H9 (cell line): ENCODE measurements at regions not wholly inside any gene's neighbourhood (a gene's known extent, or its start where the extent isn't known, plus 50 kb on each side); places are given as distances from the start of the nearest gene placed in this dataset.

Source experiments
- DNase-seq: peaks from one replicate; pipeline ENCODE4 v3.0.0-alpha.2; 2017
- H2AFZ ChIP-seq: one replicate; pipeline ENCODE4 v1.6.1; 2013; ENCODE audit warnings: mild to moderate bottlenecking, low read length, control low read depth, moderate library complexity
- H2AK5ac ChIP-seq: 2 replicates; pipeline ENCODE4 v1.6.1; 2013; ENCODE audit warnings: low read length, control low read depth, mixed read lengths; ENCODE audit not compliant: insufficient read length
- H2BK120ac ChIP-seq: one replicate; pipeline ENCODE4 v1.6.1; 2013; ENCODE audit warnings: low read depth, mild to moderate bottlenecking, low read length, control low read depth, inconsistent platforms; ENCODE audit not compliant: poor library complexity, severe bottlenecking
- H2BK12ac ChIP-seq: 2 replicates; pipeline ENCODE4 v1.6.1; 2013; ENCODE audit warnings: low read length, control low read depth, mixed read lengths, low read depth; ENCODE audit not compliant: insufficient read length
- H2BK15ac ChIP-seq: 2 replicates; pipeline ENCODE4 v1.6.1; 2013; ENCODE audit warnings: low read depth, low read length, control low read depth
- H2BK20ac ChIP-seq: one replicate; pipeline ENCODE4 v1.6.1; 2013; ENCODE audit warnings: low read depth, mild to moderate bottlenecking, low read length, control low read depth, inconsistent platforms; ENCODE audit not compliant: poor library complexity, severe bottlenecking
- H2BK5ac ChIP-seq: 2 replicates; pipeline ENCODE4 v1.6.1; 2013; ENCODE audit warnings: low read length, control low read depth, mixed read lengths; ENCODE audit not compliant: insufficient read length
- H3K14ac ChIP-seq: 2 replicates; pipeline ENCODE4 v1.6.1; 2013; ENCODE audit warnings: low read length, control low read depth; ENCODE audit not compliant: insufficient read depth
- H3K18ac ChIP-seq: 2 replicates; pipeline ENCODE4 v1.6.1; 2013; ENCODE audit warnings: low read depth, mild to moderate bottlenecking, mixed read lengths, low read length, control low read depth; ENCODE audit not compliant: insufficient read length
- H3K23ac ChIP-seq: 2 replicates; pipeline ENCODE4 v1.6.1; 2013; ENCODE audit warnings: low read length, control low read depth, mixed read lengths, low read depth; ENCODE audit not compliant: insufficient read length
- H3K23me2 ChIP-seq: 2 replicates; pipeline ENCODE4 v1.6.1; 2013; ENCODE audit warnings: low read depth, mild to moderate bottlenecking, mixed read lengths, low read length, control low read depth; ENCODE audit not compliant: insufficient read length, poor library complexity, severe bottlenecking
- H3K27ac ChIP-seq: 2 replicates; pipeline ENCODE4 v1.5.1; 2013; ENCODE audit warnings: low read length, control low read depth, mixed read lengths, low read depth; ENCODE audit not compliant: insufficient read length
- H3K27me3 ChIP-seq: 2 replicates; pipeline ENCODE4 v1.6.1; 2013; ENCODE audit warnings: low read length, control low read depth, inconsistent platforms; ENCODE audit not compliant: insufficient read depth
- H3K4ac ChIP-seq: 2 replicates; pipeline ENCODE4 v1.6.1; 2013; ENCODE audit warnings: low read depth, mild to moderate bottlenecking, control low read depth, inconsistent platforms, low read length, moderate library complexity
- H3K4me1 ChIP-seq: 2 replicates; pipeline ENCODE4 v1.6.1; 2013; ENCODE audit warnings: low read length, control low read depth, inconsistent platforms; ENCODE audit not compliant: insufficient read depth
- H3K4me2 ChIP-seq: 2 replicates; pipeline ENCODE4 v1.6.1; 2013; ENCODE audit warnings: low read length, control low read depth, mixed read lengths; ENCODE audit not compliant: insufficient read length, insufficient read depth
- H3K56ac ChIP-seq: 2 replicates; pipeline ENCODE4 v1.6.1; 2013; ENCODE audit warnings: low read depth, mild to moderate bottlenecking, mixed read lengths, low read length, control low read depth; ENCODE audit not compliant: insufficient read length
- H3K79me1 ChIP-seq: 2 replicates; pipeline ENCODE4 v1.6.1; 2013; ENCODE audit warnings: low read depth, mild to moderate bottlenecking, moderate library complexity, low read length, control low read depth, inconsistent platforms; ENCODE audit not compliant: insufficient read depth, poor library complexity, severe bottlenecking
- H3K79me2 ChIP-seq: 2 replicates; pipeline ENCODE4 v1.6.1; 2013; ENCODE audit warnings: low read length, control low read depth, inconsistent platforms; ENCODE audit not compliant: insufficient read depth
- H3K9ac ChIP-seq: 2 replicates; pipeline ENCODE4 v1.6.1; 2013; ENCODE audit warnings: low read length, control low read depth, mixed read lengths; ENCODE audit not compliant: insufficient read length; ENCODE audit errors: extremely low read depth
- H3K9me3 ChIP-seq: one replicate; pipeline ENCODE4 v1.6.1; 2013; ENCODE audit warnings: low read depth, low read length, inconsistent platforms; ENCODE audit not compliant: control insufficient read depth
- H3T11ph ChIP-seq: one replicate; pipeline ENCODE4 v1.6.1; 2013; ENCODE audit warnings: mild to moderate bottlenecking, low read length, control low read depth, inconsistent platforms
- H4K20me1 ChIP-seq: one replicate; pipeline ENCODE4 v1.6.1; 2013; ENCODE audit not compliant: control insufficient read depth, insufficient read length, insufficient read depth
- H4K5ac ChIP-seq: 2 replicates; pipeline ENCODE4 v1.6.1; 2013; ENCODE audit warnings: low read depth, mild to moderate bottlenecking, mixed read lengths, low read length, control low read depth; ENCODE audit not compliant: insufficient read length
- H4K8ac ChIP-seq: replicated peaks from 2 replicates; pipeline ENCODE4 v1.6.1; 2013; ENCODE audit warnings: low read length, control low read depth, mixed read lengths, low read depth; ENCODE audit not compliant: insufficient read length
- H4K91ac ChIP-seq: 2 replicates; pipeline ENCODE4 v1.6.1; 2013; ENCODE audit warnings: low read depth, mild to moderate bottlenecking, moderate library complexity, mixed read lengths, low read length, control low read depth; ENCODE audit not compliant: insufficient read length
- H3K27ac Mint-ChIP-seq, 3 experiments: 2 replicates in 2 of 3; 3 replicates in 1 of 3; pipeline ENCODE4 v1.8.0; 2020 to 2021; ENCODE audit warnings: mixed read lengths in 3 of 3, mild to moderate bottlenecking in 1 of 3, moderate library complexity in 1 of 3
- H3K27me3 Mint-ChIP-seq: 2 replicates; pipeline ENCODE4 v1.8.0; 2021; ENCODE audit warnings: low read depth, mild to moderate bottlenecking, moderate library complexity, mixed read lengths
- H3K36me3 Mint-ChIP-seq, 3 experiments: 2 replicates in 2 of 3; 3 replicates in 1 of 3; pipeline ENCODE4 v1.8.0; 2020 to 2021; ENCODE audit warnings: low read depth in 3 of 3, mixed read lengths in 3 of 3; ENCODE audit not compliant: insufficient read depth in 1 of 3
- H3K4me1 Mint-ChIP-seq, 2 experiments: 2 replicates each; pipeline ENCODE4 v1.8.0; 2020; ENCODE audit warnings: mixed read lengths in 2 of 2
- H3K4me3 Mint-ChIP-seq, 2 experiments: 2 replicates in 1 of 2; 3 replicates in 1 of 2; pipeline ENCODE4 v1.8.0; 2020 to 2021; ENCODE audit warnings: mild to moderate bottlenecking in 2 of 2, mixed read lengths in 2 of 2, moderate library complexity in 1 of 2
- H3K9me3 Mint-ChIP-seq, 2 experiments: 2 replicates in 1 of 2; 3 replicates in 1 of 2; pipeline ENCODE4 v1.8.0; 2020; ENCODE audit warnings: mild to moderate bottlenecking in 2 of 2, mixed read lengths in 2 of 2, moderate library complexity in 1 of 2
- WGBS: extraction: QIAGEN DNeasy Blood & Tissue Kit; methylation state at CpG from one replicate; pipeline ENCODE4 v1.1.7; 2013; ENCODE audit warnings: missing lambda C conversion rate, low lambda C conversion rate, mixed read lengths; ENCODE audit not compliant: insufficient read length; ENCODE audit errors: extremely low coverage; 5-methylcytosine and 5-hydroxymethylcytosine counted together
- TF ChIP-seq, protein P1 (sequence below): fragments of 200-600 bp; sonication (generic); conservative IDR thresholded peaks from 3 replicates; pipeline ENCODE4 v1.8.0; 2021; ENCODE audit warnings: antibody characterized with exemption, mild to moderate bottlenecking

- DNase-seq: no peak
- Histone ChIP-seq H3K4me2 (no peak overlapping the region), H2BK5ac (no peak overlapping the region), H3K14ac (no peak overlapping the region), H3K79me2 (no peaks in the 10 kb centered on the region), H3K4me1 (peaks cover 4% of the 10 kb centered on the region; the same call in 1 of the 2 replicates), H2AK5ac (no peak overlapping the region), H3K27me3 (no peaks in the 10 kb centered on the region), H4K91ac (no peak overlapping the region), H3K79me1 (no peaks in the 10 kb centered on the region), H3K4ac (no peak overlapping the region), H3K9ac (no peak overlapping the region), H2BK20ac (no peak overlapping the region), H2BK12ac (no peak overlapping the region), H4K8ac (no peak overlapping the region), H3K9me3 (no peaks in the 10 kb centered on the region), H2BK15ac (no peak overlapping the region), H3K23ac (no peak overlapping the region), H4K20me1 (no peaks in the 10 kb centered on the region), H3K23me2 (no peaks in the 10 kb centered on the region), H3K27ac (no peak overlapping the region), H3T11ph (no peak overlapping the region), H4K5ac (no peak overlapping the region), H2AFZ (no peak overlapping the region), H3K56ac (no peak overlapping the region), H2BK120ac (no peak overlapping the region), H3K18ac (no peak overlapping the region)
- Mint-ChIP-seq H3K4me3 (no peak overlapping the region), H3K36me3 (peaks cover 0 to 2% (median 0%) of the 10 kb centered on the region in 3 experiments; a peak in 1 of 7 replicates), H3K27me3 (0 out of 2 replicates have a peak, but pooled peaks cover 1% of the 10 kb centered on the region), H3K9me3 (peaks cover 0 to 2% of the 10 kb centered on the region in 2 experiments; a peak in 2 of 5 replicates), H3K27ac (no peak overlapping the region), H3K4me1 (peaks cover 15 to 22% of the 10 kb centered on the region in 2 experiments)
- WGBS: no CpG with 5 or more reads among the region's 6 CpGs
- TF ChIP-seq, protein P1, sequence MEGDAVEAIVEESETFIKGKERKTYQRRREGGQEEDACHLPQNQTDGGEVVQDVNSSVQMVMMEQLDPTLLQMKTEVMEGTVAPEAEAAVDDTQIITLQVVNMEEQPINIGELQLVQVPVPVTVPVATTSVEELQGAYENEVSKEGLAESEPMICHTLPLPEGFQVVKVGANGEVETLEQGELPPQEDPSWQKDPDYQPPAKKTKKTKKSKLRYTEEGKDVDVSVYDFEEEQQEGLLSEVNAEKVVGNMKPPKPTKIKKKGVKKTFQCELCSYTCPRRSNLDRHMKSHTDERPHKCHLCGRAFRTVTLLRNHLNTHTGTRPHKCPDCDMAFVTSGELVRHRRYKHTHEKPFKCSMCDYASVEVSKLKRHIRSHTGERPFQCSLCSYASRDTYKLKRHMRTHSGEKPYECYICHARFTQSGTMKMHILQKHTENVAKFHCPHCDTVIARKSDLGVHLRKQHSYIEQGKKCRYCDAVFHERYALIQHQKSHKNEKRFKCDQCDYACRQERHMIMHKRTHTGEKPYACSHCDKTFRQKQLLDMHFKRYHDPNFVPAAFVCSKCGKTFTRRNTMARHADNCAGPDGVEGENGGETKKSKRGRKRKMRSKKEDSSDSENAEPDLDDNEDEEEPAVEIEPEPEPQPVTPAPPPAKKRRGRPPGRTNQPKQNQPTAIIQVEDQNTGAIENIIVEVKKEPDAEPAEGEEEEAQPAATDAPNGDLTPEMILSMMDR: no peak
These were observed 268.2 kb upstream of the SOX4 start for GRCh38 chr6:21325201-21325856.
